GM20000 (cell line): ENCODE measurements at regions not wholly inside any gene's neighbourhood (a gene's known extent, or its start where the extent isn't known, plus 50 kb on each side); places are given as distances from the start of the nearest gene placed in this dataset.

Experiments
- DNase-seq: peaks from one replicate; pipeline ENCODE4 v3.0.0; 2012; ENCODE audit warnings: low spot score
- CTCF ChIP-seq: IDR thresholded peaks from 2 replicates; pipeline ENCODE4 v1.5.1; 2012; ENCODE audit warnings: mild to moderate bottlenecking, control low read depth; ENCODE audit errors: extremely low read depth, missing control alignments

DNA sequence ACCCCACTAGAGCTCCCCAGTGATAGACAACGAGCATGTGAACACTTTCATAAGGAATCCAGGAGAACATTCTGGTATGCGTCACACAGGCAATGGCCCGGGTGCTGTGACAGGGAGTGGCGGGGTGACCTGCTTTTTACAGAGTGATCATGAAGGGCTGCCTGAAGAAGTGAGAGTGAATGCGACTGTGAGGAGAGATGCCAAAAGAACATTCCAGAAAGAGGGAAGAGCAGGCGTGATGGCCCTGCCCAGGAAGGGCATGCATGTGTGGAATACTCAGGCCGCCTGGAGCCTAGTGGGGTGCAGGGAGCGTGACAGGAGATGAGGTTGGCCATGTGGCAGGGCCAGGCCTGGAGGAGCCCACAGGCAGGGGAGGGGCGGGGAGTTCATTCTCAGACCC lies 53.8 kb downstream of the FZD10 start:
- no peak for DNase-seq
- TF ChIP-seq CTCF, result no peak

DNA sequence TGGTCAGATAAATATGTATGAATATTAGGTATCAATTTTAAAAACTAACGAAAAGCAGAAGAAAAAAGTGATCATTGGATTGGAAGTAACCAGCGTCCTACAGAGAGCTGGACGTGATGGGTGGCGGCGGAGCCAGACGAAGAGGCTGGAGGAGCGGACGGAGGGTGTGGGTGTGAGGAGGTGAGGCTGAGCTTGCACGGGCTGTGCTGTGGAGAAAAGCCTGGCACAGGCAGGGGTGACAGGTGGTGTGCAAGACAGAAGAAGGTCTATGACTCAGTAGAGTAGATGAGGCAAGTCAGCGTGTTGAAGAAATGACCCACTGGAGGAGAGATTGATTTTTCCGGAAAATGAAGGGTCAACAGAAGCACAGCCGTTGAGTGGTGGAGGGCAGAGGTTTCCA lies 56.4 kb downstream of the FZD10 start:
- TF ChIP-seq CTCF, result no peak
- DNase-seq, result no peak

DNA sequence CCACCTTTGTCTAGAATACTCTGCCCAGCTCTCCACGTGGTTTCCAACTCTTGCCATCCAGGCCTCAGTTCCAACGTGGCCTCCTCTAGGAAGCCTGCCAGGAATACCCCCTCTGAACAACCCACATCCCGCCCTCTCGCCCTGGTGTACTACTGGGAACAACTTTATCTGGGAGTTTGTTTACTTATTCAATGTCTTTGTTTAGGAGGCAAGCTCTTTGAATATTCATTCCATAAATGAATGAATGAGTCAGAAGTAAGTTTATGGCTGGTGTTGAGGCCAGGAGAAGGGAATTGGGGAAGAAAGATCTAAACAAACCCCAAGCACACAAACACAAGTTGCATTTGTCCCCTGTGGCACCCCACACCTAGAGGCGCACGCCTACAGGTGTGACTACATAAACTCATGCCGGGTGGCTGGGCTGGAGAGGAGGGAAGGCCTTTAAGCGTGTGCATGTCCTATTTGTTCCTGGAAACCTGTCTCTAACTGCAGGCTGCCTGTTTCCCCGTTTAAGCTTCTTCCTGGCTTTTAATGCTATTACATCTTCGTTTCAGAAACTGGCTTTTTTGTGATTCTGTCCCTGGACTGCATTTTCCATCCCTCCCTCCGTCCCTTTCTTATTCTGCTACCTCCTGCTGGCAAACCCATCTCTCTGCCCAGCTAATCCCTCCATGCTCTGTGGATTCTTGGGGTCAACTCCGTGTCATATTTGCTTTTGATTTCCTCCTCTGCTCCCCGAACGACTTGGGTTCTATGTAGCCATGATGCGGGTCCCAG lies 57.9 kb downstream of the FZD10 start:
- TF ChIP-seq CTCF, result no peak
- DNase-seq, result no peak

DNA sequence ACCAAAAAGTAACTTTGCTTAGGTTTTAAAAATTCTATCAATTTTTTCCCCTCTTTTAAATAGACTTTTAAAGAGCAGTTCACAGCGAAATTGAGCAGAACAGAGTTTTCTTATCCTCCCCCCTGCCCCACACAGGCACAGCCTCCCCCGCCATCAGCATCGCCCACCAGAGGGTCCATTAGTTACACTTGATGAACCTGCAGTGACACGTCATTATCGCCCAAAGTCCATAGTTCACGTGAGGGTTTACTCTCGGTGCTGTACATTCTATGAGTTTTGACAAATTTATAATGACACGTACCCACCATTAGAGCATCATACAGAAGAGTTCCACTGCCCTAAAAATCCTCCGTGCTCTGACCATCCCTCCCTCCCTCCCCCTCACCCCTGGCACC lies 58.4 kb downstream of the FZD10 start:
- no peak for TF ChIP-seq CTCF
- no peak for DNase-seq

DNA sequence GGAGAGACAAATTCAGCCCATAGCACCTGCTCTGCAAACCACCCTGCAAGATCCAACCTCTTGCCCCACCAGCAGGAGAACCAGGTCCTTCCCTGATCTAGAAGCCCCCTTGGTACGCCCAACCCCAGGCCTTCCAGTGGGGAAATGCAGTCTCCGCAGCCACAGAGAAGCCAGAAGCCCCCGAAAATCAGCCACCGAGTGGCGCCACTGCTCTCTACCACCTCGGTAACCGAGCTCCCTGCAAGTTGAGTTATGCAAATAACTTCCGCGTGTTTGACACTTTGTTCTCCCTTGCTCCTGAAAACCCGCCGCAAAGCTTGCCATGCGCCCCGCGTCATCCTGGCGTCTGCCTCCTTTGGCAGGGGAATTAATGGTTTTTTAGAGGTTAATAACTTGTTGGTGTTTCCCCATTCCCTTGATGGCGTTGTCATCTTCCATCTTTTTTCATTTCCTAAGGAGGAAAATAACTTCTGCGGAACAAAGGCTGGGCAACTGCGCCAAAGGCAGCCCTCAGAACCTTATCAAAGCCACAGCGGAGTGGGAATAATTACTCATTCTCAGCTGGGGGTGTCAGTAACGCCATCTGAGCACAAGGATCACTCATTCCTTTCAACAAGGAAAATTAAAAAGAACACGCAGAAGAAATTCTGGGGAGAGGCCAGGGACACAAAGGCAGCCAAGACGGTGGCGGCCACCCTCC lies 60.4 kb downstream of the FZD10 start:
- DNase-seq, result no peak
- TF ChIP-seq CTCF, result no peak

DNA sequence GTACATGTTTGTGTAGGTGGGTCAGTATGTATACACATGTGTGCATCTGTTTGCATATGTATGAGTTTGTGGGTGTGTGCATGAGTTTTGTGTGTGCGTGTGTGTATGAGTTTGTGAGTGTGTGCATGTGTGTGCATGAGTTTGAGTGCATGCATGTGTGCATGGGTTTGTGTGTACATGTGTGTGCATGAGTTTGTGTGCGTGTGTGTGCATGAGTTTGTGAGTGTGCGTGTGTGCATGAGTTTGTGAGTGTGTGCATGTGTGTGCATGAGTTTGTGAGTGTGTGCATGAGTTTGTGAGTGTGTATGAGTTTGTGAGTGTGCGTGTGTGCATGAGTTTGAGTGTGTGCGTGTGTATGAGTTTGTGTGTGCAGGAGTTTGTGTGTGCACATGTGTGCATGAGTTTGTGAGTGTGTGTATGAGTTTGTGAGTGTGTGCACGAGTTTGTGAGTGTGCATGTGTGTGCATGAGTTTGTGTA lies 61.5 kb downstream of the FZD10 start:
- DNase-seq, result no peak
- no peak for TF ChIP-seq CTCF

- DNase-seq, result no peak
- no peak for TF ChIP-seq CTCF
Measured at GRCh38 chr12:130224613-130225012, 62.3 kb downstream of the FZD10 start.
